ENCODE measurements at regions not wholly inside any gene's neighbourhood (a gene's known extent, or its start where the extent isn't known, plus 50 kb on each side); places are given as distances from the start of the nearest gene placed in this dataset.

DNA sequence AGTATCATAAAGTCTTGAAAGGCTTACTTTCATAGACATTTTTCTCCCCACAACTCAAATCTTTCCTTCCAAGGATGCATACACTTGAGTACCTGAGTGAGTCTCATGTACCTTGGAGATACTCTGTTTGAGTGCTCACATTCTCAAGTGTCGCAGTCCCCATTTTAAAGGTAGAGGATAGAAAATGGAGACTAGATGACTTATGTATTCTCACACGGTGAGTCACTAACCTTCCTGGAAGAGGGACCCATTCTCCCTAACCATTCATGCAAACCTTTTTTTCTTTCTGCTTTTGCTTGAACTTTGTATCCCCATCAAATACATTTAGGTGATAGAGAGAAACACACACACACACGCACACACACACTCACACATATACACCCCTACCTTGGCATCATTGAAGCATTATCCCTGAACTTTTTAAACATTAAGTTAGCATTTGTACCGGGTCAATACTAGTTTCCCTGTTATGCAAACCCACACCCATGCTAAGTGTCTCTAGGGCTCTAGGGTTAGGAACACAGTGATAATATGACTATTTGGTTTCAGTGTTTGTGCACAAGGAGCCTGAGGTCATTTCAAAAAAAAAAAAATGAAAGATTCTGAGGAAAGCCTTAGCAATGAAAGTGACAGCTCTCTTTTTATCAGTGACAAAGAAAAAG lies 236.2 kb downstream of the IKZF2 start:
- TF ChIP-seq, protein P1, sequence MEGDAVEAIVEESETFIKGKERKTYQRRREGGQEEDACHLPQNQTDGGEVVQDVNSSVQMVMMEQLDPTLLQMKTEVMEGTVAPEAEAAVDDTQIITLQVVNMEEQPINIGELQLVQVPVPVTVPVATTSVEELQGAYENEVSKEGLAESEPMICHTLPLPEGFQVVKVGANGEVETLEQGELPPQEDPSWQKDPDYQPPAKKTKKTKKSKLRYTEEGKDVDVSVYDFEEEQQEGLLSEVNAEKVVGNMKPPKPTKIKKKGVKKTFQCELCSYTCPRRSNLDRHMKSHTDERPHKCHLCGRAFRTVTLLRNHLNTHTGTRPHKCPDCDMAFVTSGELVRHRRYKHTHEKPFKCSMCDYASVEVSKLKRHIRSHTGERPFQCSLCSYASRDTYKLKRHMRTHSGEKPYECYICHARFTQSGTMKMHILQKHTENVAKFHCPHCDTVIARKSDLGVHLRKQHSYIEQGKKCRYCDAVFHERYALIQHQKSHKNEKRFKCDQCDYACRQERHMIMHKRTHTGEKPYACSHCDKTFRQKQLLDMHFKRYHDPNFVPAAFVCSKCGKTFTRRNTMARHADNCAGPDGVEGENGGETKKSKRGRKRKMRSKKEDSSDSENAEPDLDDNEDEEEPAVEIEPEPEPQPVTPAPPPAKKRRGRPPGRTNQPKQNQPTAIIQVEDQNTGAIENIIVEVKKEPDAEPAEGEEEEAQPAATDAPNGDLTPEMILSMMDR (IDR thresholded peaks at IDR 0.05) = no peak
- no peak for TF ChIP-seq POLR2A (IDR thresholded peaks at IDR 0.05)
